GM21390 (cell line): ENCODE measurements at regions not wholly inside any gene's neighbourhood (a gene's known extent, or its start where the extent isn't known, plus 50 kb on each side); places are given as distances from the start of the nearest gene placed in this dataset.
A peak's percentile ranks its signal among the peaks of the same experiment; 100 is the strongest.

Source experiments
- ATAC-seq: cut with Tn5 transposase; IDR thresholded peaks from one replicate; pipeline ENCODE4 v1.9.1; 2021; ENCODE audit not compliant: unreplicated experiment

DNA sequence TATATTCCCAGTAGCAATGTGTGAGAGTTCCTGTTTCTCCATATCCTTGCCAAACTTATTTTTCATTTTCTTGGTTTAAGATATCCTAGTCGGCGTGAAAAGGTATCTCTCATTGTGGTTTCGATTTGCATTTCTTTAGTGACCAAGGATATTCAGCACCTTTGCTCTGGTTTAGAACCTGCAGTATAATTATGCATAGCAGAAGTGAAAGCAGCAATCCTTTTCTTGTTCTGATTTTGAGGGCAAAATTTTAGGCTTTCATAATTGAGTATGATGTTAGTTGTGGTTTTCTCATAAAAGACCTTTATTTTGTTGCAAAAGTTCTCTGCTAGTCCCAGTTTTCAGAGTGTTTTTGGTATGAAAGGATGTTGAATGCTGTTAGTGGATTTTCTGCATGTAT, 491.0 kb downstream of the FGF9 start:
- peak; percentile 95 for ATAC-seq

DNA sequence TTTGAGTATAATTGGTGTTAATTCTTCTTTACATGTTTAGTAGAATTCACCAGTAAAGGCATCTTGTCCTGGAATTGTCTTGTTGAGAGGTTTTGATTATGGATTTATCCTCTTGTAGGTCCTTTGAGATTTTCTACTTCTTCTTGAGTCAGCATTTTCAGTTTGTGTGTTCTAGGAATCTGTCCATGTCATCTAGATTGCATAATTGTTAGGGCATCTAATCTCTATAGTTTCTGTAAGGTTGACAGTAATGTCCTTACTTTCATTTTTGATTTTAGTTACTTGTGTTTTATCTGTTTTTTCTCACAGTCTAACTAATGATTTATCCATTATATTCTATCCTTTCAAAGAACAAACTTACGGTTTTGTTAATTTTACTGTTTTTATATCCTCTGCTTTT, 492.0 kb downstream of the FGF9 start:
- peak; percentile 48 for ATAC-seq

DNA sequence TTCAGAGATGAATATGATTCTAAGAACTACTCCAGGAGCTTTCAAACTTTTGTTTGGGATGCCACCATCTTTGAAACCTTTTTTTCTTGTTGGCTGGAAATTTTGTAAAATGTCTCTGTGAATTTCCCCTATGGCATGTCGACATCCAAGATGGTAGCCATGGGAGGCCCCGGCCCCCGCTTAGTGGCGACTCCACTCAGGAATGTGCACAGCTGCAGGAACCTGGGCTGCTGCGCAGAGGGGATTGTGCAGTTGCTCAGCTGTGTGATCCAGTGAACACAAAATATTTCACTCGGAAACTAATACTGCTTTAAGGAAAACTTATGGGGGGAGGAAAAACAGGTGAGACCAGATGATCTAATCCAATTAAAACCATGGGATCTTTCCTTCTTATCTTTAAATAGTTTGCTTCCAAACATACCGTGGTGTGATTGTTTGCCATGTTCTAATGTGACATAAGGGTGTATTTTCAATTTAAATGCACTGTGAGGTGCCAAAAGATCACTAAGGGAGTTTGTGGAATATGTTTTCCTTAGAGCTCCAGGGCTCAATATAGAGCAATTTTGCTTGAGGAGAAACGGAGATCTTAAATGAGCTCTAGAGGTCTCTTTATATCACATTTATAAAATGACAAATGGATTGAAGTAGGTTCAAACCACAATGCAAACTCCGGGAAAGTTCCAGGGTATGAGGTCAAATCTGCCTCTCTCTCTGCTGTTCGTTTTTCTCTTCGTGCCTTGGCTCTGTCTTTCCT, 497.7 kb downstream of the FGF9 start:
- ATAC-seq = no peak

GRCh38 chr13:22169473-22169872, 498.6 kb downstream of the FGF9 start:
- no peak for ATAC-seq

DNA sequence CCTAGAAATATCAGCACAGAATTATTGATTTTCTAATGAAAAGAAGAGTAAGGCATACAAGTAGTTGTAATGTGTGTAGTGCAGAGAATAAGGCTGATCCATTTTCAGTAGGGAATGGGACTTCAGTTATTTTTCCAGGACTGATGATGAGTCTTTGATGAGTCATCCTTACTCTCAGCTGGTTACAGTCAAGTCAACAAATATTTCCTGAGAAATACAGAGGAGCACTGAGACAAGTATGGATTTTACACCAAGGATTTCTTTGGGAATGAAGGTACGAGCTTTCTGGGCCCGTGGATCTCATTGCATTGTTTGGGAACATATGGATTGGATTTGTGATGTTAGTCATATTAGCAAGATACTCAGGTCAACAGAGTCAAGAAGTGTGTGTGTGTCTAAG, 502.7 kb downstream of the FGF9 start:
- ATAC-seq = no peak

- no peak for ATAC-seq
Observed at GRCh38 chr13:22175241-22175640, 504.4 kb downstream of the FGF9 start.

DNA sequence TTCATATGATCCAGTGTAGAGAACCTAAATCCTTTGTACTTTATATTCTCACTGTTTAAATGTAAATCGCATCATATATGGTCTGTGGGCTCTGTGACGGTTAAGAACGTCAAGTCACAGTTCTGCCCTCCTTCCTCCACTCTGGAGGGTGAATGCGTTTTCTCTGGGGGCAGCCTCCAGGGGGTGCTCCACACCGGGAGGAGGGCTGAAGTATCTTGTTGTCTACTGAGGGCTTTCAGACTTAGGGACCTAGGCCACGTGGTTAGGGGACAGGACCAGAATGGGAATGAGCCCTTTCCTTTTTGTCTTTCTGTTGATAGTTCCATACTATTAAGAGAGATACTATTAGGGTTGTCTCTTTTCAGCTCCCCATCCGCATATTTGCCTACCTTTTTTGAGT, 504.9 kb downstream of the FGF9 start:
- ATAC-seq = no peak

- ATAC-seq = no peak
Observed at GRCh38 chr13:22176968-22177520, 506.2 kb downstream of the FGF9 start.

GRCh38 chr13:22178878-22179277, 508.0 kb downstream of the FGF9 start:
- no peak for ATAC-seq

- ATAC-seq = no peak
Observed at GRCh38 chr13:22187329-22187728, 516.5 kb downstream of the FGF9 start.

DNA sequence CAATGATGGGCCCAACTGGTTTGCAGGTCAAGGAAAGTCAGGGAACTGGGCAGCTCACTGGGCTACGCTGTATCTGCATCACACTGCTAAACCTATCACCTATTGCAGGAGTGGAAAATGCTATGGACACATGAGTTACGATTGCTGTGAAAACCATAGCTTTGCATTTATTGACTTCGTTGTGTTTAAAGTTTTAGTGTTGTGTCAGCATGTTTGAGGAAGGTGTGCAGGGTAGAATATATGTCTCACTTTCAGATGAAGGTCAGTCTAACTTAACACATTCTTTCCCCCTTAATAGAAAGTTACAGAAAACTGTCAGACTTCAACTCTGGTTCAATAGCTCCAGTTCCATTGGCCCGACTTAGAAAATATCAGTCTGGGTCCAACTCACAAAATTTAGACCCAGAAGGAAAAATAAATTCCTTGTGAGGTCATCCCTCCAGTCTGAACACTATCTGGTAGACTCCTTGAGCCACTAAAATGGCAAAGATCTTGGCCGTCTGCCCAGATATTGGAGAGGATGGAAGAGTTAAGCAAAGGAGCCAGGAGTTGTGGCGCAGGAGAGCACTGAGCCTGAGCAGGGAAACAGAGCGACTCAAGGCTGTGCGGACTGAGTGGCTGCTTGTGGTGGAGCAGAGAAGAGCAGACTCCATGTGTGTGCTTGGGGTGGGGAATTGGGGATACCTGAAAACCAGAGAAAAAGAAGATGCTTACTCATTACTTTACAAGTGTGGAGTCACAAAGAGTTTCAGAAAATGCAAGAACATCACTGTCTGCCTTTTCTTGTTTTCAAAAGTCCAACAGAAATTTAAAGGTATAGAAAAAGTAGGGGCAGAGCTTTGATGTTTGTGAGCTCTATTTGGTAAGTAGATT, 518.5 kb downstream of the FGF9 start:
- no peak for ATAC-seq

- no peak for ATAC-seq
Observed at GRCh38 chr13:22193070-22193469, 522.2 kb downstream of the FGF9 start.

GRCh38 chr13:22194106-22194805, 523.4 kb downstream of the FGF9 start:
- no peak for ATAC-seq

GRCh38 chr13:22195726-22196125, 524.9 kb downstream of the FGF9 start:
- no peak for ATAC-seq

DNA sequence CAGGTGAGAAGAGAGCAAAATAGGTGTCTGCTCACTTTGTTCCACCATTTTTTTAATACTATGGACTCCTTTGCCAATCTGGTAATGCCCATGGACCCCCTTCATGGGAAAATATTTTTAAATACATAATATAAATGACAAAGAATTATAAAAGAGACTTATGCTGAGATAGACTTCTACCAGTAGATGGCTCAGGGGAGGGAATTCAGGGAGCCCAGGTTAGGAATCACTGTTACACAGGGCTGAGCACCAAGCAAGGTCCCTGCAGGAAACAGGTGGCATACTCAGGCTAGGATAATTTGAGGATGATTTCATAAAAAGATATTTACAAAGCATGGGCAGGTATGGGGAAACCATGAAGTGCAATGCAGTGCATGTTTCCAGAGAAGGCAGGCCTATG, 525.9 kb downstream of the FGF9 start:
- ATAC-seq = no peak

GRCh38 chr13:22198001-22198400, 527.1 kb downstream of the FGF9 start:
- no peak for ATAC-seq

GRCh38 chr13:22198641-22199217, 527.9 kb downstream of the FGF9 start:
- ATAC-seq = no peak

GRCh38 chr13:22200440-22200839, 529.6 kb downstream of the FGF9 start:
- ATAC-seq = no peak

- ATAC-seq = no peak
Observed at GRCh38 chr13:22201375-22201925, 530.6 kb downstream of the FGF9 start.

DNA sequence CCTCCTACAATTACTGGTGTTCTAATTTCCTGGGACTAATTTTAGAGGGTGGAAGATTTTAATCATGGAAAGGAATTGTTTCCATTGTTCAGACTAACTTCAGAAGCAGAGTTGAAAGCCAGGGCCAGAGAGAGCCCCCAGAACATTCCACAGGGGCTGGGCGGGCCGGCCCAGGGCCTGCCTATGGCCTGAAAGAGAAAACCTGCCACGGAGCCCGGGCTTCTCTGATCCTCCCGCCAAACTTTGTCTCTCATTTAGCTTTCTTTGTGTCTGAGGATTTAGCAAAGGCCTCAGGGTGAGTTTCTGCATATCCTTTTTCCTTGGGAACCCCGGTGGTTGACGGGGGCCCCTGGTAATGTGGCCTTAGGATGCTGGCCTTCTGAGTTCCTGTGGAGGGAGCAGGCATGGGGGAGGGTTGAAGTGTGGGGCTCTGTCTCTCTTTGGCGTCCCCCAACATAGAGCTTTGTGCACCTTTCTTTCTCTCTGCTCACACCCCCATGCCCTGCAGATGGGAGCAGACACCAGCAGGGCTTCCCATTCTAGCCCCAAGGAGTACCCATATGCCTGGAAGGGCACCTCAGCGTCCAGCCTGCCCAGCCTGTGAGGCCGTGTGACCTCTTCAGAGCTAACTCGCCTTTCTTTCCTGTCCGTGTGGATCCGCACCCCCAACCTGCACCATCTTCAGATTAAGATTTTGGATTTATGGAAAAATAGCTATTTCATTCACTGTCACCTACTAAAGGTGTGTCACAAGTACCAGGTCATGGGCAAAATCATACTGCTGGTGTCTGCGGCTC, 539.5 kb downstream of the FGF9 start:
- ATAC-seq = no peak
